Activated effector memory CD4-positive, alpha-beta T cell treated with Interleukin-2 at 50 U/mL for 16 hours (primary cell): ENCODE measurements at regions not wholly inside any gene's neighbourhood (a gene's known extent, or its start where the extent isn't known, plus 50 kb on each side); places are given as distances from the start of the nearest gene placed in this dataset.

Experiments
- DNase-seq: peaks from one replicate; pipeline ENCODE4 v3.0.0-alpha.2; 2020

DNA sequence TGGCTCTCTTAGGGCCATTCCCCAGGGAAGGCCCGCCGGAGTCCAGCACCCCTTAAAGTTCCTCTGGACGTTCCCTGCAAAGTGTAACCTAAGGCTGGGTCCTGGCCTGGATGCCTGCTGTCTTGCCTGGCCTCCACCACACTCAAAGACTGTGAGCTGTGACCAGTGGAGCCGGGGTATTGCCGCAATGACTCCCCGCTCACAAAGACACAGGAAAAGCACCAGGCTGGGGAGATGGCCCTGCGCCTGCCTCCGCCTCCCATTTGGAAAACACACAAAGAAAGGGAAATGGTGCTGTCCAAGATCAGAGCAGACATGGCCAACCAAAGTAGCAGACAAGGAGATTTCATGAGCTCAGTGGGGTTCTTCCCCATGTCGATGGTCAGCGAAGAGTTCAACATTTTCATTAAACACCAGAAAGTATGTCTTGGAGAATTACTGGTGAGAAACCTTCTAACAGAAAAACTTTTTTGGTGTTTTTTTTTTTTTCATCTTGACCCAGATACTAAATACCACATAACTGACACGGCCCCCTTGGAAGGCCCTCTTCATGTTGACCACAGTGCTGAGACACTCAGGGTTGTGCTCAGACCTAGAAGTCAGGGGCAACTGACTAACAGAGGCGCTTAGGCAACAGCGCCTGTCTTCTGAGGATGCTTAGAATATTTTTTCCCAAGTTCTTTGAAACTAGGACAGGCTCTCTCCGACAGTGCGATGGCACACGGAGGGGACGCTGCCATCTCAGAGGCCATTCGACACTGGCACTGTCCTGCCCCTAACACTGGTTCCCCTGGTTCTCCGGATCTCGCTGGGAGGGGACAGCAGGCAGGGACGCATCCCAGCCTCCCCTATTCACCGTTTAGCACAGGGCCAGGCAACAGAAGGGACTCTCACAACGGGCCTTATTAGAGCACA, 226.4 kb upstream of the ID2 start:
- DNase-seq = peak; percentile 9

DNA sequence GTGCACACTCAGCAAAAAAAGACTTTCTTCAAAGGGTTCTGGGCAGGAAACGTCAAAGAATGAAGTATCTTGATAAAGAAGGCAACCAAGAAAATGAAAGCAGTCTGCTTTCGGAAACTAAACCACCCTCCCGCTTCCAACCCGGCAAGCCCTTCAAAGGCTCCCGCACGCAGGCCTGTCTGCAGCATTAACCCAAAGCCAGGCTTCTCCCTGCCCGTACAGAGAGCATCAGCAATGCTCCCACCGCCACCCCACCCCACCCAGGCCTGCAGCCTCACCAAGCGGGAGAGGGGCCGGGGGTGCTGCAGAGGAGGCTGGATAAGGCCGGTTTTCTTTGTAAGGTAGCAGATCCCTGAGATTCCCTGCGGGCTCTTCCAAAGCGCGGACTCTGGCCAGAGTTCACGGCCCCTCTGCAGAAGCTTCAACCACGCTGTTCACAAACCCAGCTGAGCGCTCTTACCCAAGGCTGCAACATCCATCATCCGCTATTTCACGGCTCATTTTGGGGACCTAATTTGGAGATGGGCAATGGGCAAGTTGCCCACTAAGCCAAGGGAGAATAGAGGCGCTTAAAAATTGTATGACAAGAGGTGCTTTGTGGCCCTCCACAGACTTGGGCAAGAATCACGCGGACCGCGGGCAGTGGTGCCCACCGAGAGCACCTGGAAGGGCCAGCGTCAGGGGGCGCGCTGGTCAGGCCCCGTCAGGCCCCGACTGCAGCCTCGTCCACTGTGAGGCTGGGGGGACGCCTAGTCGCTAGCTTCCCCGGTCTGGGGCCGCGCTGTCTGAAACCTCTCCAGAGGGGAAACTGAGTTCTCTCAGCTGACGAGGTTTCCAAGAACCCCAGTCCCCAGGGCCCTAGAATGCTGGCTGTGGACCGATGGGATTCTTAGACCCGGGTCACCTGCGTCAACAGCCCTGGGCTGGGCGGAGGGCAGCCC, 225.4 kb upstream of the ID2 start:
- DNase-seq = peak; percentile 47

DNA sequence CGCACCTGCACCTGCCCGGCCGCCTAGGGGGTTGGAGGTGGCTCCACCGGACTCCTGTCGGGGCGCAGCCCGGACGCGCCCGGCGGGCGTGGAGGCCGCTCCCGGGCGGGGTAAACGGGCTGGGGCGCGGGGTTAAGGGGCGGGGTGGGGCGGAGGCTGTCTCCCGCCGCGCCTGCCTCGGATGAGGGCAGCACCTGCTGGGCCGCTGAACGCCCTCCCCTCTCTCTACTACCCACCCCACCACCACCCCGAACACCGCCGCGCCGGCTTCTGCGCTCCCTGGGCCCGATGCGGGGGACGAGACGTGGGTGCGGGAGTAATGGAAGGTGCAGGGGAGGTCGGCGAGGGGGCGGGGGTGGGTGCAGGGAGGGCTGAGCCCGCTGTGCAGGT, 224.8 kb upstream of the ID2 start:
- DNase-seq = peak; percentile 35

DNA sequence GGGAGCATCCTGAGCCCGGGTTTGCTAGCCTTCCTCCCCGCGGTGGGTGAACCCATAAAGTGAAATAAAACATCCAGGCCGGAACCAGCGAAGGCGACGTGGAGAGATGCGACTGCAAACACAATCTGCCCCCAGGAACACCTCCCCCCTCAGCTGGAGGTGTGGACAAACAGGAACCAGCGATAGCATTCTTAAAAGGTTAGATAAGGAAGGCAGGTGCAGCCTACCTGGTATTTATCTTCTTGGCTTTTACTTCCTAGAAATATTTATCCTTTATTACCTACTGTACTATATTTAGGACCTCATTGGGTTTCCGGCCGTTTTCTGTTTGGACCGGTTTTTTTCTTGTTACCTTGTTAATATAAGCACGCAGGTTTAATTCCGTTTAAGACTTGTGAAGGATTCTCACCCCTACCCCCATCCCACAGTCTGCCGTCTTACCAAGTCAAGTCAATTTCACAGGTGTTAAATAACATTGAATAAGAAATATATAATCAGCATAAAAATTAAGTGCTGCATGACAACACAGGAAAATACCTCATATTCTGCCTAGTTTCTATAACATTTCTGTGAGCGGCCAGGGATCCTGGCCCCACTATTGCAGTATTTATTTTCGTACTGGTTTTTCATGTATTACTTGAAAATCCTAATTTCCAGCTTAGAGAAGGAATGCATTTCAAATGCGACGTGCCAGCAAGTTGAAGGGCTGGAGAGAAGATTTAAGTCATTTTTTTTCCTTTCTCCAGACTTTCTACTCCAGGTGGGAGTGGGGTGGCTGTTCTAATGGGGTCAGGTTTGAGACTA, 224.0 kb upstream of the ID2 start:
- DNase-seq = peak; percentile 27

DNA sequence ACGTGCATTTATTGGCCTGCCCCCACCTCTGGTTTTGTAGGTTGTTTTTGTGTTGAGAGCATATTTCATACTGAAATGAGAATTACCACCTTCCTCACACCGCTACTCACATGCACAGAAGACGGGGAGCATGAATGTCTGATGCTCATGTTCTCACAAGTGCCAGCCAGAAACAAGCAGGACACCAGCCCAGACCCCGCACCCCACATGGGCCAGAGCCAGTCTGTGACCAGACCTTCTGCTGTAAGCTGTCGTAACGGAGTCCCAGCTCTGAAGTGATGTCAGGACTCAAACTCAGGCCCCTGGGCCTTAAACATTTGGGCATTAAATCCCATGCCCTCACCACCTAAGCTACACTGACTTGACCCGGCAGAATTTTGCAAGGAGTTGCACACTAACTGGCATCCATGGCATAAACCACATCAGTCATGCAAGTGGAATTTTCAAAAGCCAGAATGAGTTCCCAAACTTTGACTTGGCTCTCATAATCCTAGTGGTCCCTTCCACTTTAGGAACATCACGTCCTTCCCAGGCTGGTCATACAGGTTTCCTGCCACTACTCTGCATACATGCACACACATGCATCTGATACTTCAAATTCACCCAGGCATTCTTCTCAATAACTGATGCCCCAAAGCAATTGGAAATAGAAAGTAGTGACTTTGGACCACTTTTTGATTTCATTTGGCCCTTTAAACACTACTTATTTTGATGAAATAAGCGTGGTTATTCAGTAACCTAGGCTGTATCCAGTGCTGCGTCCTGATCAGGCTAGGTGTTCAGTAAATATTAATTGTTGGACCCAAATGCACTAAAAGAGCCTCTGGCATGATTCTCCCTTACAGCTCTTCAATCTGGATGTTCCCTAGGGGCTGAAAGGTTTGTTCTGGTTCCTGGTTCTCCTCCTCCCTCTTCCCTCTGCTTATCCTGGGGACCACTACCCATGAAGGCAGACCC, 223.1 kb upstream of the ID2 start:
- DNase-seq = no peak

DNA sequence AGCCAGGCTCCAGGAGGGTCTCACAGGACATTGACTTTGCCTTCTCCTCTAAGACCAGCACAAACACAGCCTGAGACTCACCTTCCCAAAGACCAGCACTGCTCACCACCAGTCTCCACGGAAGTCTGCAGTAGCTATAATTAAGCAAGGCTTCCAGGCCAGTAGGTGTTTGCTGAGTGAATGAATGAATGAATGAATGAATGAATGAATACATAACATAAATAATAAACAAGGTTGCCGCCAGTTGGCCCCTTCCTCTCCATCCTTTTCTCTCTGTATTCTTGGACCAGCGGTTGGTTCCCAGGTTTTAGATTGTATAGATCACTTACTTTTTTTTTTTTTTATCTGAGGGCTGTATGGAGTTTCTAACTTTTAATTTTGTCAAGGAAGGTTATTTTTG, 222.4 kb upstream of the ID2 start:
- DNase-seq = no peak

DNA sequence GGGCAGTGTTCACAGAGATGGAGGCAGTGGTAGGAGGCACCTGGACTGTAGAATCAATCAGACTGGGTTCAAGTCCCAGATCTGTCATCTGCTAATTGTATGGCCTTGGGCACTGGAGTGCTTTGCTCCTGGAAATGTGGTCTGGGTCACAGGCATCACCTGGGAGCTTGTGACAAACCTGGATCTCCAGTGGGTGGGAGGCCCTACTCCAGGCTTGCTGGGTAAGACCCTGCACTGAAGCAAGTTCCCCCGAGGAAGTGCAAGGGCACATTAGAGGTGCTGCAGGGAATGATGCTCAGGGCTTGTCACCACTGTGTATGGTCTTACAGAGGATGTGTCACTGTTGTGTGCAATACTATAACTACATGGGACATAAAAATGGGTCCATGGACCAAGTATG, 220.5 kb upstream of the ID2 start:
- DNase-seq = no peak

DNA sequence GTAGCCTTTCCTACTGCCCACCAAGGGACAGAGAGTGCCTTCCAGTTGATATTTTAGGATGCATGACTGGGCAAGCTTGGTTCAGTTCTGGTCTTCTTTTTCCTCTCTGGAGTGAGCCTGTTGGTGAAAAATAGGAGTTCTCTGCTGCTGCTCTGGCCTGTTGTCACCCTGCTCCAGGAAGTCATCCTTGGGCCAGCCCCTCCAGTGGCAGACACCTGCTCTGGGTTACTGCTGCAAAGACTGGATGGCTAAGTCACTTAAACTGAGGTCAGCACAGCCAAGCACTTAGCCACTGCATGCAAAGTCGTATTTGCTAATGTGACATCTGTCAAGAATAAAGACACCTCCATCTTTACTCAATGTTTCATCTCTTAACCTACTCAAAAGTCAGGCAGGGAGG, 219.6 kb upstream of the ID2 start:
- DNase-seq = no peak

DNA sequence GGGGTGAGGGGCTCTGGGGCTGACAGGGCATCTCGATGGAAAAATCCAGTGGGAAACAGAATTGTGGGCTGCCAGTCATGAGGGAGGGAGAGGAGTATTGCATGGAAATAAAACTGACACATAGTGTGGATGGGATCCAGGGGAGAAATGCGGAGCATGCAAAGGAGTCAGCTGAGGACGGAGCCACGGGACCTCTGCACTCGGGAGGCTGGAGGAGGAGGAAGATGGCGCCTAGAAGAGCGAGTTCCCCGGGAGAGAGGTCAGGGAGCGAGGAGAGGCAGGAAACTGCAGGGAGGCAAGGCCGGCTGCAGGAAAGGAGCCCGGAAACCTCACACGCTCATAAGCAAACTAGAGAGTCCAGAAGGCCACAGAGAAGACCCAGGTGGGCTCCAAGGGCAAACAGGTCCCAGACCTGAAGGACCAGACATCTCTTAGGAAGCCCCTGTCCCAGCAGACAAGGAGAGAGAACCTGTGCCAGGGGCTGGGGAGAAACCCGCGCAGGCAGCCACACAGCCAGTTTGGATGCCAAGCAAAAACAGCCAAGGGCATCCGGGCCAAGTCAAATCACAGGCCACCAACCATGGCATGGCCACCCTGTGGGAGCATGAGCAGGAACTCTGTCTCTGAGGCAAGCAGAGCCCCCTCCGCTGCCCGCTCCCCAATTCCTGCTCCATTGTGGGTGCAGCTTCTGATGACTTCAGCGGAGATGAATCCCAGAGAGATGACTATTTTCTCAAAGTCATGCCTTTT, 218.8 kb upstream of the ID2 start:
- DNase-seq = no peak

DNA sequence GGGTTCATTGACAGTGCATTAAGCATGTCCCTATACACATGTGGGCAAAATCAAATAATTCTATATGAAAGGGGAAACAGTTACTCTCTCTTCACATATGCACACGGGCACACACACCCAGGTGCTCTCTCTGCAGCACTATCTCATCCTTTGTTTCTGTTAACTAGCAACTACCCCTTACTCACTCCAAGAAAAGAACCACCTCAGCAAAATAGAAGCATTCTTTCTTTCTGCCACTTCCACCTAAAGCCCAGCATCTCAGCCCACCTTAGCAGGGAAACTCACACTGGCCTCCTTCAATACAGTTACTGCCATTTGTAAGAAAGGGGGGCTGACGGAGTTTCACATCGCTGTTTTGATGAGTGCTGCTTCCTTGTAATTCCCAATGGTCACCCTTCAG, 216.3 kb upstream of the ID2 start:
- DNase-seq = no peak

DNA sequence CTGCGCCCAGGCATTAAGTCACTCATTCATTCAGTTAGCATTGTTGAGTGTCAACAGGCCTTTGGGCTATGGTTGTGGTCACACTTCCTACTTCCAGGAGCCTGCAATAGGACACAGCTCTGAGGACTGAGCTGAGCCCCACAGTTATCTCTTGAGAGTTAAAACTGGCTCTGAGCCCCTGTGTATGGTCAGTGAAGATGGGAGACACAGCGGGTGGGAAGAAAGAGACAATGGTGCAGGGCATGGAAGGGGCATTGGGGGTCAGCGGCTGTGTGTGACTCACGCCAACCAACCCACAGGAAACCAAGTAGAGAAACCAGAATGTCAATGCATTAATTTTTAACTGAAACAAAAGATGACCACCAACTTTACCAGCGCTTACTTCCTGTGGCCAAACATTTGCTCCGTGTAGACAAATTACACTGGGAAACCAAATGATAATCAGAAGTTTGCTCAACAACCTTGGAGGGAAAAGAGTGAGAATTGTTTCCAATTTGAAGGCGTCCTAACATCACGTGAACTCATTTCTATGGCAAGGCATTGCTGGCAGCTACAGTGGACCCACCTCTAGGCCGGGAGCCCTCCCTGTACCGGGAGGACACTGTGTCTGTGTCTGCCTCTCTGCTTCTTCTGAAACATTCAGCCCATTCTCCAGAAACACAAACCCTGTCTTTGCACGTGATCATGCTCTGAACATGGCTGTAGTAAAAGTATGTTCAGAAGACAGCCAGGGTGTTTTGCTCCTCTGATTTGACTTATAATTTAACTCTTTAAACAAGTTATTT, 212.0 kb upstream of the ID2 start:
- DNase-seq = no peak

DNA sequence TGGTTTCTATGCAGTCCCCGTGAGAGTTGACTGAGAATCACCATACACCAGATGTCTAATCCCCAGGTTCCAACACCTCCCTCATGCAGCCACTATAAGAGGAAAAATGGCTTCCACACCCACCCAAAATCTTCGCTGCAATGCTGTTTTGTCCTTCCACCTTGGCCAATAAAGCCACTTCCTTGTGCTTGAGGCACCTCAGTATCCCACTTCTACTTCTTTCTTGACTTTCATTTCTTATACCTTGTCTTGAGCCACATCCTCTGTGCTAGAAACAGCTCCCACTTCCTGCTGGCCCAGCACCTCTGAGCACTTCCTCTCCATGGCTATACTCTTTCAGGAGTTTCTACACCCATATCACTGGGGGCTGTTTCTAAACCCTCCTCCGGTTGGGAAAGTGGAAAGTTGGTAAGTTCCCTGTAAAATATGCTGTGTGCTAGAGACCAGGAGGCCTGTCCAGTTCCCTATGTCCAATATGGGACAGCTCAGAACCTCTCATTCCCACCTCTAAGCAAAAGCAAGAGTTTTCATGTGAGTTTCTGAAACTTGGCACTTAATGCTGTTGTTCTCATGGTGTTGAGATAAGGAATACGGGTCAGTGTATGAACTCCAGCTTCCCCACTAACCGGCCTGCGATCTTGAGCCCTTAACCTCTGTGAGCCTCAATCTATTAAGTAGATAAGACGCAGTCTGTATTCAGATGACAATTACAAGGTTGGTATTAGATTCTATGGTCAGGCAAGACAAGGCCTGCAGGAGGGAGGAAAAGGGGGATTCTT, 209.1 kb upstream of the ID2 start:
- no peak for DNase-seq

DNA sequence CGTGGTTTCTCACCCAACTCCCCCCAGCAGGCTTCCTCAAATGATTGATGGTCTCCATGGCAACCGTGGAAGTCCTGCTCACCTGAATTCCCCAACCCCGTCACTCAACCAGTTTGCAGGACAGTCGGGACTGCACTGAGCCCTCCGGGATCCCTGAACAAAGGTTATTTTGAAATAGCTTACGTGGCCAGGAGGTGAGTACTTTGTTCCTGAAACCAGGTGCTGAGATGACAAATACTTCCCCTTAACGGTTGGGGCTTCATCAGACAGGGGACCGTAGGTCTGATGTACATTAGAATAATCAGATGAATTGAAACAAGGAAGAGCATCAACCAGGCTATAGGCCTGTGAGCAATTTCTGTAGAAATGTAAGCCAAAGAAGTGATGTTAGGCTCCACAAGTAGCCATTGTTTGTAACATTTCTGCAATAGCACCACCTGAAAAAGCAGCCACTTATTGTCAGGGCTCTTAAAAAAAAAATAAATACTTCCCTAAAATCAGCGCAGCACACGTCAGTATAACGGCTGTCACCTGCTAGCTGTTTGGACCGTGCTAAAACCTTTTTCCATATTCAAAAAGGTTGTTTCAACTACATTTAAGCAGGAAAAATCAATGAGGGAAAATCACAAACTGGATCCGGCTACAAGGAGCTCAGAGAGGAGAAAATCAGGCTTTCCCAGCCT, 206.4 kb upstream of the ID2 start:
- no peak for DNase-seq

DNA sequence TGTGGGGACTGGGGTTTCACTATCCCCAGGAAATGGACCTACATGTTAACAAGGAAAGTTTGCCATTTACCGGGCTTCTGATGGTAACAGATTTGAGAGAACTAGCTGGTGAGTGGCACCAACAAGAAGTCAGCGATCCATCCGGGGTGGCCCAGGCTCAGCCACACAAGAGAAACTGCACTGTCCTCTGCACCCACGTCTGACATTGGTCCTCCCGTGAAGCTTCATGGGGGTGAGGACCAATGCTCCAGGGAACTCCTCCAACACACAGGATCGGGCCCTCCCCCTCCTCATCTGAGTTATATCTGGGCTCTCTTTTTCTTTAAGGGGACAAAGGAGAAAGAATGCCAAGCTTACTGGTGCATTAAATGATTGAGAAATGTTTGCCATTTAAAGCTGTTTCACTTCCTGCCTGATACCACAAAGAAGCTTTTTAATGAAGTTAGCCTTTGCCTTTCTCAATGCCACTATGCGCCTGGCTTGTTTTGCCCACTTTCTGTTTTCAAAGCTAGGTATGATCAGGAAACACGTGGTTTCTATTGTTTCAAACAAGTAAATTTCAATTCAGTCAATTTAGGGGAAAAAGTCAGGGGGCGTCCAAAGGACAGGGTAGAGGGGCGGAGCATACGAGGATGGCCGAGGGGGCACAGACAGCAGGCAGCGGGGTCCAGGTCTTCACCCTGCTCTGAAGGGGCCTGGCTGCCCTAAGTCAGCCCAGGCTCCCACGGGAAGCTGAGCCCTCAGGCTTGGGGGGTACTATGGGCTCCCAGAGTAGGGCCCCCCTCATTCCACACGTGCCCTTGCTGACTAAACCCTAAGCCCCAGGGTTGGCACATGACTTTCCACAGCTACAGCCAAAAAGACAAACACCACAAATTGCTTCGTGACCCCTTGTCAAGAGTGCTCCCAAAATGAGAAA, 204.0 kb upstream of the ID2 start:
- no peak for DNase-seq

DNA sequence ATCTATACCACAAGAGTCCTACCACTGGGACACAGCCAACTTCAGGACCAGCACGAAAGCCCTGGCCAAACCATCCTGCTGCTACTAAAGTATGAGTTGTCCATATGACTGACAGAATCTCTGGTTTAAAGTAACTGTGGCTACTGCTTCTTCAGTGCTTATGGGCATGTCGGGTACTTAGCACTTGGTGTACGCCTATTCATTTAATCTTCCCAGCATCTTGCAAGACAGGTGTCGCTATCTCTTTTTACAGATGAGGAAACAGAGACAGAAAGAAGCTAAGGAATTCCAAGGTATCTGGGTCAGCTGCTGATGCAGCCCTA, 203.4 kb upstream of the ID2 start:
- no peak for DNase-seq

DNA sequence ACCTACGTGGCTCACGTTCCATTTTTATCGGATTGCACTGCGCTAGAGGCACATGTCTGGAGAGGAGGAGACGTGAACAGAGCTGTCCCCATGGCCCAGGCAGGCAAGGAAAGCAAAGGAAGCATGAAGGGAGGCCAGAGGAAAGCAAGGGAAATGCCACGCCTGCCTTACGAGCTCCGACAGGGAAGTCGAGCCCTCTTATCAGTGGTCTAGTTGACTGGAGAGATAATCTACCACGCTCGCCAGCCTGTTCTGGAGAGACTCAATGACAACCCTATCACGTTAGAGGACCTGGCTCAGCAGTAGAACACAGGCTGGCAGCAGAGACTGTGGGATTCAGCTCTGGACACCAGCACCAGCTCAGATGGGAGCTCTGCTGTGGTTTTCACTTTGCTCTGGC, 202.6 kb upstream of the ID2 start:
- no peak for DNase-seq

DNA sequence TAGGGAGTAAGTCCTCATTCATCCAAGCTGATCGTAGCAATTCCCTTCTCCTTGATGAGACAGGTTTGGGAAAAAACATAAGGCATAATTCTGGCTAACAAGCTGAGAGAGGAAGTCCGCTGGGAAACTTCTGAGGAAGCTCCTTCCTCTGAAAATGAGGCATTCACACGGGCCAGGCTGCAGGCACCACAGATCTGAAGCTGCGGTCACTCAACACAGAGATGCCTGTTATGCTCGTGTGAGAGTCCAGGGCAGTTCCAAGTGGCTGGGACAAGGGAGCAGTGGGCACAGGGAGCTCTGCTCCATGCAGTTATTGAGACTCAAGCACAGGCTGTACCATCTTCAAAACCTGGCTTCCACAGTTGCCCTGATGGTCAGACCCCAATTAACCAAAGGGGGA, 200.9 kb upstream of the ID2 start:
- DNase-seq = no peak

DNA sequence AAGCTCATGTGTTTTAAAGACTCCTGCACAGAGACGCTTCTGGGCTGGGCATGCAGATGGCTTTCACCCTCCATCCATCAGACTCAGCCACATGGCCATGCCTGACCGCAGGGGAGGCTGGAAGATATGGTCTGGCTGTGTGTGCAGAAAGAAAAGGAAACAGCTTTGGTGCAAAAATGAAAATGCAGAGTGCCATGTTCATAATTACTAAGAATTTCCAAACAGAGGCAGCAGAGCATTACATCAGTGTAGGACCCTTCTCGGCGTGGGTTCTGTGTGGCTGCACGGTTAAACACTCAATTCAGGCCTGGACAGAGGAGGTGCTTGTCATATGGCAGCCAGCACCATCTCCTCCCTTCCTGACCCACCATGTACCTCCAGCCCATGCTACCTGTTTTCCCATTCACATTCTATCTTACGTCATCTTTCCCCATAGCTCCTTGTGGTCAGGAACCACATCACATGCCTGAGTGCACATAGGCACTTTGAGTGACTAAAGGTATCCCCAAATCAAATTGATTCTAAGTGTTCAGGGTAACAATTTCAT, 200.3 kb upstream of the ID2 start:
- no peak for DNase-seq
